ENCODE measurements at regions not wholly inside any gene's neighbourhood (a gene's known extent, or its start where the extent isn't known, plus 50 kb on each side); places are given as distances from the start of the nearest gene placed in this dataset.

DNA sequence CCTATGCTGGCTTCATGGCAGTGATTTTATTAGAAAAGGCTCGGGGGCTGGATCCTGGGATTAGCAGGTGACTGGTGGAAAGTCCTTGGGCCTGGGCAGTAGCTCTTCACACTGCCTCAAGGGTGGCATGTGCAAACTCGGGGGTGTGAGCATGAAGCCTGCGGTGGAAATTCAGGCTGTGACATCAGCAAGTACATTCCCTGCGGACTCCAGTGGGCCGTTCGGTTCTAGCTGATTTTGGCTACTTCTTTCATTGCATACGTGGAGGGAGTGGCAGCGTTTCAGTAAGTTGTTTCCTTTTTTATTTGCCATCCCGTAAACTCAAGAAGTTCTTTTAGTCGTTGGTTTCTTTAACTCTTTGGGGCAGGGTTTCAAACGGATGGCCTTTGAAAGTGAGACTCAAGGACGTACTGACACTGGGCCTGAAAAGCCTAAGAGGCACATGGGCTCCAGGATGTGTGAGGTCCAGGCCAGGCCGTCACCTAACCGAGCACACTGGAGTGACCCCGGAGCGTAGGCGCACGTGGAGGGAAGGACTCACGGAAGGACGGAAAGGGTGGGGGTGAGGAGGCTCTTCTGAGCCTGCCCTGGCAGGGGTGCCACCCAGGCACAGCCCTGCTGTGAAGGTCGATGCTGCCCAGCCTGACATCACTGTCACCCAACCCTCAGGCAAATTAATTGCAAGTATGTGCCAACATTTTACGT, 104.0 kb upstream of the FRMD1 start:
- no peak overlapping the region for H3K4me3 Mint-ChIP-seq
- no peak overlapping the region for H3K27ac ChIP-seq (ENCODE audit: low read length in 2 of 2)
- ChIA-PET CTCF (no interaction called here), POLR2A (no interaction called here)
- ATAC-seq (ENCODE audit: low read depth): no peak
- H4K20me1 ChIP-seq (ENCODE audit: control insufficient read depth, insufficient read depth, low read length, poor library complexity, severe bottlenecking): no peaks in the 10 kb centered on the region
- H2AFZ ChIP-seq (ENCODE audit: insufficient read depth, low read depth, low read length, poor library complexity, severe bottlenecking): no peak overlapping the region
- 88% methylated on average over 18 of the region's 22 CpGs for WGBS (ENCODE audit: insufficient coverage)
- no peak for DNase-seq
- intact Hi-C loops (cut with micrococcal nuclease): no loop called here
- peaks cover 0 to 3% (median 0%) of the 10 kb centered on the region in 3 donors for H3K9me3 ChIP-seq (ENCODE audit: control extremely low read depth in 1 of 3, control insufficient read depth in 2 of 3, insufficient read depth in 1 of 3, low read length in 2 of 3)
- no peak overlapping the region for H3K4me3 ChIP-seq (ENCODE audit: control extremely low read depth in 1 of 5, extremely low read depth in 1 of 5, insufficient read depth in 1 of 5, low read depth in 2 of 5, low read length in 4 of 5)
- H3K4me2 ChIP-seq (replicated peaks; ENCODE audit: low read depth, low read length, poor library complexity, severe bottlenecking): no peak overlapping the region
- TF ChIP-seq CTCF (IDR thresholded peaks at IDR 0.05): no peak
- TF ChIP-seq EZH2 (IDR thresholded peaks at IDR 0.05; ENCODE audit: borderline replicate concordance, insufficient read depth, low read depth, low read length, poor library complexity, severe bottlenecking): no peak
- H3K27me3 ChIP-seq (replicated peaks in 1 of 4; ENCODE audit: control extremely low read depth in 1 of 4, control insufficient read depth in 3 of 4, insufficient read depth in 4 of 4, low read length in 3 of 4): no peaks in the 10 kb centered on the region
- H3K27ac Mint-ChIP-seq: no peak overlapping the region
- no peaks in the 10 kb centered on the region for H3K79me2 ChIP-seq (ENCODE audit: control insufficient read depth, insufficient read depth, low read length)
- H3K9me3 Mint-ChIP-seq (ENCODE audit: insufficient read depth): no peaks in the 10 kb centered on the region
- H3K9ac ChIP-seq (ENCODE audit: low read length): no peak overlapping the region
- no peaks in the 10 kb centered on the region for H3K36me3 ChIP-seq (replicated peaks in 1 of 2; ENCODE audit: control extremely low read depth in 1 of 2, control insufficient read depth in 1 of 2, extremely low read depth in 1 of 2, insufficient read depth in 2 of 2, low read length in 1 of 2)
- peaks cover 6% of the 10 kb centered on the region for H3K27me3 Mint-ChIP-seq
- H3K4me1 ChIP-seq (ENCODE audit: control insufficient read depth in 2 of 2, insufficient read depth in 2 of 2, low read length in 2 of 2): no peaks in the 10 kb centered on the region
- no peaks in the 10 kb centered on the region for H3K4me1 Mint-ChIP-seq

GRCh38 chr6:168182366-168182765, 103.4 kb upstream of the FRMD1 start:
- TF ChIP-seq EZH2 (IDR thresholded peaks at IDR 0.05; ENCODE audit: borderline replicate concordance, insufficient read depth, low read depth, low read length, poor library complexity, severe bottlenecking) (no peak), CTCF (IDR thresholded peaks at IDR 0.05) (no peak)

More at GRCh38 chr6:168182366-168182765, 103.4 kb upstream of the FRMD1 start:
- intact Hi-C loops (cut with micrococcal nuclease): no loop called here
- Histone ChIP-seq H3K79me2 (ENCODE audit: control insufficient read depth, insufficient read depth, low read length) (no peaks in the 10 kb centered on the region), H3K4me1 (ENCODE audit: control insufficient read depth in 2 of 2, insufficient read depth in 2 of 2, low read length in 2 of 2) (no peaks in the 10 kb centered on the region), H4K20me1 (ENCODE audit: control insufficient read depth, insufficient read depth, low read length, poor library complexity, severe bottlenecking) (no peaks in the 10 kb centered on the region), H3K4me3 (ENCODE audit: control extremely low read depth in 1 of 5, extremely low read depth in 1 of 5, insufficient read depth in 1 of 5, low read depth in 2 of 5, low read length in 4 of 5) (no peak overlapping the region), H3K27me3 (replicated peaks in 1 of 4; ENCODE audit: control extremely low read depth in 1 of 4, control insufficient read depth in 3 of 4, insufficient read depth in 4 of 4, low read length in 3 of 4) (no peaks in the 10 kb centered on the region), H3K9ac (ENCODE audit: low read length) (no peak overlapping the region), H2AFZ (ENCODE audit: insufficient read depth, low read depth, low read length, poor library complexity, severe bottlenecking) (no peak overlapping the region), H3K27ac (ENCODE audit: low read length in 2 of 2) (no peak overlapping the region), H3K9me3 (ENCODE audit: control extremely low read depth in 1 of 3, control insufficient read depth in 2 of 3, insufficient read depth in 1 of 3, low read length in 2 of 3) (peaks cover 0 to 3% (median 0%) of the 10 kb centered on the region in 3 donors), H3K4me2 (replicated peaks; ENCODE audit: low read depth, low read length, poor library complexity, severe bottlenecking) (no peak overlapping the region), H3K36me3 (replicated peaks in 1 of 2; ENCODE audit: control extremely low read depth in 1 of 2, control insufficient read depth in 1 of 2, extremely low read depth in 1 of 2, insufficient read depth in 2 of 2, low read length in 1 of 2) (no peaks in the 10 kb centered on the region)
- ChIA-PET CTCF (no interaction called here), POLR2A (no interaction called here)
- WGBS (ENCODE audit: insufficient coverage): 82% methylated on average over 4 of the region's 8 CpGs
- Mint-ChIP-seq H3K27me3 (peaks cover 6% of the 10 kb centered on the region), H3K9me3 (ENCODE audit: insufficient read depth) (no peaks in the 10 kb centered on the region), H3K4me3 (no peak overlapping the region), H3K4me1 (no peaks in the 10 kb centered on the region), H3K27ac (no peak overlapping the region)
- ATAC-seq (ENCODE audit: low read depth): no peak
- DNase-seq: no peak
